Ovary (tissue), 3 donors: ENCODE measurements at regions not wholly inside any gene's neighbourhood (a gene's known extent, or its start where the extent isn't known, plus 50 kb on each side); places are given as distances from the start of the nearest gene placed in this dataset.

Experiments
- CTCF ChIP-seq, 3 donors: fragments of 450-650 bp in 2 of 3; fragments of 200-600 bp in 1 of 3; IDR thresholded peaks; one replicate each; pipeline versions ENCODE4 v1.5.1 to v1.8.0; 2016 to 2022; ENCODE audit warnings: antibody characterized with exemption in 3 of 3, mild to moderate bottlenecking in 1 of 3
- POLR2A ChIP-seq: fragments of 450-650 bp; IDR thresholded peaks from one replicate; pipeline ENCODE4 v1.6.1; 2017; ENCODE audit warnings: antibody characterized with exemption, mild to moderate bottlenecking, moderate library complexity
- donor health status: DM: no; HTN: no; CAD: no.

GRCh38 chrX:98407584-98407983 lies 1523.9 kb downstream of the RPA4 start:
- TF ChIP-seq CTCF (IDR thresholded peaks at IDR 0.05): no peak
- TF ChIP-seq POLR2A: no peak
